A549 (cell line): ENCODE measurements at regions not wholly inside any gene's neighbourhood (a gene's known extent, or its start where the extent isn't known, plus 50 kb on each side); places are given as distances from the start of the nearest gene placed in this dataset.

Experiments used
- ATAC-seq, 2 experiments: fragments of 200-7000 bp in 1 of 2; fragments of >200 bp in 1 of 2; cut with Nextera tagmentation in 1 of 2; cut with Tn5 transposase in 1 of 2; 3 replicates each; pipeline versions ENCODE4 v1.8.0 to v1.9.1; 2018 to 2020; ENCODE audit warnings: mild to moderate bottlenecking in 1 of 2, moderate library complexity in 1 of 2
- CTCF ChIA-PET: fragments of 300-600 bp; sonication (Branson Sonifier 250); formaldehyde crosslinking; extraction: SDS; loops from one replicate; lab custom pipeline; 2021; ENCODE audit warnings: antibody characterized with exemption, inconsistent platforms; lab: Yijun Ruan, JAX
- POLR2A ChIA-PET: fragments of 350-600 bp; formaldehyde crosslinking; extraction: SDS; loops from one replicate; lab custom pipeline; 2021; ENCODE audit warnings: antibody characterized with exemption, inconsistent platforms; lab: Yijun Ruan, JAX
- DNase-seq, 2 experiments: peaks; one replicate each; pipeline versions ENCODE4 v3.0.0 to v3.0.0-alpha.2; 2011 to 2016; ENCODE audit warnings: low read depth in 1 of 2, low spot score in 1 of 2
- FAIRE-seq: peaks from 2 replicates; lab custom pipeline; 2011; peaks lifted over from hg19 to GRCh38; lab: Jason Lieb, UNC
- H3K27ac ChIP-seq, 2 experiments: fragments of >200 bp; sonication (Bioruptor Twin); formaldehyde crosslinking; 3 replicates each; pipeline ENCODE4 v1.5.1; 2016 to 2017
- H3K4me1 ChIP-seq: fragments of >200 bp; sonication (Bioruptor Twin); formaldehyde crosslinking; 3 replicates; pipeline ENCODE4 v1.6.1; 2016
- H3K4me2 ChIP-seq: fragments of >200 bp; sonication (Bioruptor Twin); formaldehyde crosslinking; 3 replicates; pipeline ENCODE4 v1.6.1; 2016
- H3K4me3 ChIP-seq: fragments of >200 bp; sonication (Bioruptor Twin); formaldehyde crosslinking; 3 replicates; pipeline ENCODE4 v1.5.1; 2016
- H3K9me3 ChIP-seq: fragments of >200 bp; sonication (Bioruptor Twin); formaldehyde crosslinking; 3 replicates; pipeline ENCODE4 v1.6.1; 2016
- ATOH8 ChIP-seq: fragments of 250-450 bp; sonication (Bioruptor Pico); IDR thresholded peaks from 2 replicates; pipeline ENCODE4 v1.5.0; 2020; ENCODE audit warnings: low read depth, mild to moderate bottlenecking, moderate library complexity
- BCL3 ChIP-seq: fragments of >200 bp; sonication (Bioruptor Twin); formaldehyde crosslinking; IDR thresholded peaks from 3 replicates; pipeline ENCODE4 v1.6.1; 2016
- CHD2 ChIP-seq: fragments of 150-350 bp; IDR thresholded peaks from 2 replicates; pipeline ENCODE4 v1.6.1; 2014; ENCODE audit warnings: low read length; ENCODE audit not compliant: partially characterized antibody
- CHD4 ChIP-seq: fragments of 200-600 bp; sonication (generic); IDR thresholded peaks from 2 replicates; pipeline ENCODE4 v1.6.1; 2016; ENCODE audit warnings: antibody characterized with exemption, mild to moderate bottlenecking, borderline replicate concordance
- EHF ChIP-seq: fragments of 250-450 bp; sonication (Bioruptor Pico); IDR thresholded peaks from 2 replicates; pipeline ENCODE4 v1.5.0; 2020; ENCODE audit warnings: mild to moderate bottlenecking
- EHMT2 ChIP-seq: fragments of 200-600 bp; sonication (generic); IDR thresholded peaks from 2 replicates; pipeline ENCODE4 v1.6.1; 2016; ENCODE audit warnings: antibody characterized with exemption, low read depth, mild to moderate bottlenecking, moderate library complexity
- ELK1 ChIP-seq: fragments of 150-350 bp; IDR thresholded peaks from 2 replicates; pipeline ENCODE4 v1.6.1; 2014; ENCODE audit warnings: low read depth, mild to moderate bottlenecking, low read length
- EP300 ChIP-seq, 2 experiments: fragments of >200 bp; sonication (Bioruptor Twin); formaldehyde crosslinking; IDR thresholded peaks; 2 replicates in 1 of 2; 3 replicates in 1 of 2; pipeline ENCODE4 v1.6.1; 2016 to 2017
- FOSB ChIP-seq: fragments of 250-450 bp; sonication (Bioruptor Pico); IDR thresholded peaks from 2 replicates; pipeline ENCODE4 v1.5.0; 2020; ENCODE audit warnings: mild to moderate bottlenecking, moderate library complexity
- FOSL2 ChIP-seq, 2 experiments: fragments of 450-650 bp in 1 of 2; fragments of >200 bp in 1 of 2; sonication (Bioruptor Twin) in 1 of 2; formaldehyde crosslinking; IDR thresholded peaks; 2 replicates each; pipeline versions ENCODE4 v1.5.0 to v1.6.1; 2016 to 2020; ENCODE audit warnings: mild to moderate bottlenecking in 1 of 2, moderate library complexity in 1 of 2
- FOXS1 ChIP-seq: fragments of 250-450 bp; sonication (Bioruptor Pico); IDR thresholded peaks from 2 replicates; pipeline ENCODE4 v1.5.0; 2020; ENCODE audit warnings: mild to moderate bottlenecking, moderate library complexity
- HDAC2 ChIP-seq: fragments of 200-600 bp; sonication (generic); IDR thresholded peaks from 2 replicates; pipeline ENCODE4 v1.6.1; 2016
- HOXB13 ChIP-seq: fragments of 250-450 bp; sonication (Bioruptor Pico); IDR thresholded peaks from 2 replicates; pipeline ENCODE4 v1.5.0; 2020; ENCODE audit warnings: low read depth, mild to moderate bottlenecking, moderate library complexity
- KDM1A ChIP-seq: fragments of 200-600 bp; sonication (generic); IDR thresholded peaks from 2 replicates; pipeline ENCODE4 v1.6.1; 2016; ENCODE audit warnings: low read depth, mild to moderate bottlenecking
- MAZ ChIP-seq: fragments of 150-350 bp; IDR thresholded peaks from 2 replicates; pipeline ENCODE4 v1.6.1; 2014; ENCODE audit warnings: antibody characterized with exemption, low read depth, low read length, borderline replicate concordance
- NFE2L2 ChIP-seq: fragments of 150-350 bp; conservative IDR thresholded peaks from 2 replicates; pipeline ENCODE4 v1.6.1; 2014; ENCODE audit warnings: low read length
- NR3C1 ChIP-seq: fragments of >200 bp; sonication (Bioruptor Twin); formaldehyde crosslinking; IDR thresholded peaks from 3 replicates; pipeline ENCODE4 v1.6.1; 2017
- RAD21 ChIP-seq, 2 experiments: fragments of >200 bp in 1 of 2; sonication (Bioruptor Twin) in 1 of 2; formaldehyde crosslinking in 1 of 2; IDR thresholded peaks in 1 of 2; conservative IDR thresholded peaks in 1 of 2; 2 replicates in 1 of 2; 3 replicates in 1 of 2; pipeline ENCODE4 v1.6.1; 2012 to 2018; ENCODE audit warnings: inconsistent platforms in 1 of 2
- RARB ChIP-seq: fragments of 250-450 bp; sonication (Bioruptor Pico); IDR thresholded peaks from 2 replicates; pipeline ENCODE4 v1.8.0; 2021; ENCODE audit warnings: mild to moderate bottlenecking, moderate library complexity
- RFX5 ChIP-seq: fragments of 450-650 bp; IDR thresholded peaks from 2 replicates; pipeline ENCODE4 v1.7.1; 2014; ENCODE audit warnings: antibody characterized with exemption, mild to moderate bottlenecking, moderate library complexity
- SREBF2 ChIP-seq: fragments of 450-650 bp; IDR thresholded peaks from 2 replicates; pipeline ENCODE4 v1.6.1; 2014; ENCODE audit warnings: mild to moderate bottlenecking, moderate library complexity
- TFCP2L1 ChIP-seq: fragments of 250-450 bp; sonication (Bioruptor Pico); IDR thresholded peaks from 2 replicates; pipeline ENCODE4 v1.5.0; 2021; ENCODE audit warnings: mild to moderate bottlenecking
- TP53 ChIP-seq: fragments of 250-450 bp; sonication (Bioruptor Pico); IDR thresholded peaks from 2 replicates; pipeline ENCODE4 v1.5.0; 2021; ENCODE audit warnings: mild to moderate bottlenecking, moderate library complexity
- ZC3H11A ChIP-seq: fragments of 450-650 bp; IDR thresholded peaks from 2 replicates; pipeline ENCODE4 v1.6.1; 2014; ENCODE audit warnings: antibody characterized with exemption, mild to moderate bottlenecking
- ZNF302 ChIP-seq: fragments of 250-450 bp; sonication (Bioruptor Pico); IDR thresholded peaks from 2 replicates; pipeline ENCODE4 v1.9.0; 2021; ENCODE audit warnings: inconsistent platforms, mild to moderate bottlenecking, moderate library complexity
- ZSCAN20 ChIP-seq: fragments of 250-450 bp; sonication (Bioruptor Pico); IDR thresholded peaks from 2 replicates; pipeline ENCODE4 v1.8.0; 2022; ENCODE audit warnings: mild to moderate bottlenecking, moderate library complexity
- WGBS: methylation state at CpG from one replicate; pipeline ENCODE4 v1.1.6; 2017; ENCODE audit errors: missing lambda C conversion rate; 5-methylcytosine and 5-hydroxymethylcytosine counted together

- Histone ChIP-seq H3K4me3 (no peak overlapping the region), H3K4me2 (no peak overlapping the region), H3K4me1 (no peaks in the 10 kb centered on the region), H3K9me3 (no peaks in the 10 kb centered on the region), H3K27ac (no peak overlapping the region)
- 0% methylated on average over 1 of the region's 1 CpG for WGBS
- ATAC-seq = no peak
- POLR2A ChIA-PET = no interaction called here
- CTCF ChIA-PET = interaction anchor here (1.0 to 1.6 kb wide), 3 partner anchors 13 to 537 kb away, joined by 3 to 4 read pairs (median 4); no protein-coding TSS in a partner anchor
- FAIRE-seq = no peak
- no peak for TF ChIP-seq ELK1
- TF ChIP-seq ZC3H11A = no peak
- TF ChIP-seq ATOH8 (CRISPR knock-in tag) = no peak
- no peak for TF ChIP-seq FOXS1 (CRISPR knock-in tag)
- no peak for TF ChIP-seq SREBF2
- DNase-seq = no peak
These were observed 176.0 kb downstream of the SEC16B start for GRCh38 chr1:177793900-177794299.

GRCh38 chr1:177790566-177790965 lies 179.3 kb downstream of the SEC16B start:
- Histone ChIP-seq H3K9me3 (no peaks in the 10 kb centered on the region), H3K4me1 (no peaks in the 10 kb centered on the region), H3K4me3 (no peak overlapping the region), H3K27ac (no peak overlapping the region), H3K4me2 (no peak overlapping the region)
- CTCF ChIA-PET = interaction anchor here (2.8 kb wide), 1 partner anchor 10 kb away, joined by 7 read pairs; no protein-coding TSS in a partner anchor
- TF ChIP-seq NR3C1 (no peak), ZNF302 (no peak), KDM1A (no peak), ZC3H11A (no peak), TP53 (CRISPR knock-in tag) (no peak), EHF (CRISPR knock-in tag) (no peak), TFCP2L1 (CRISPR knock-in tag) (no peak), HOXB13 (CRISPR knock-in tag) (no peak), RARB (no peak), NFE2L2 (no peak), ELK1 (no peak), FOSB (CRISPR knock-in tag) (no peak), BCL3 (no peak), EHMT2 (no peak)
- DNase-seq (no peak), FAIRE-seq (no peak), ATAC-seq (no peak)
- POLR2A ChIA-PET = no interaction called here

- WGBS = 2% methylated on average over 3 of the region's 3 CpGs
- H3K4me3 ChIP-seq = no peak overlapping the region
- no peaks in the 10 kb centered on the region for H3K9me3 ChIP-seq
- ATAC-seq (no peak), DNase-seq (no peak), FAIRE-seq (no peak)
- no peak overlapping the region for H3K4me2 ChIP-seq
- TF ChIP-seq ZSCAN20 (CRISPR knock-in tag) (no peak), HOXB13 (CRISPR knock-in tag) (no peak), RAD21 (conservative IDR thresholded peaks at IDR 0.05 in 1 of 2, IDR thresholded peaks at IDR 0.05 in 1 of 2) (no peak), CHD4 (no peak), MAZ (no peak), EP300 (IDR thresholded peaks at IDR 0.05) (no peak), HDAC2 (no peak), RFX5 (no peak), FOSL2 (IDR thresholded peaks at IDR 0.05) (no peak), FOSL2 (CRISPR knock-in tag; IDR thresholded peaks at IDR 0.05) (no peak), CHD2 (no peak), FOXS1 (CRISPR knock-in tag) (no peak), ZNF302 (no peak)
- H3K27ac ChIP-seq = no peak overlapping the region
- CTCF ChIA-PET = interaction anchor here (2.8 kb wide), 1 partner anchor 10 kb away, joined by 7 read pairs; no protein-coding TSS in a partner anchor
- H3K4me1 ChIP-seq = no peaks in the 10 kb centered on the region
- POLR2A ChIA-PET = no interaction called here
These were observed 179.9 kb downstream of the SEC16B start for GRCh38 chr1:177789956-177790355.
